RWPE2 (cell line): ENCODE measurements at regions not wholly inside any gene's neighbourhood (a gene's known extent, or its start where the extent isn't known, plus 50 kb on each side); places are given as distances from the start of the nearest gene placed in this dataset.

ENCODE experiments used
- ATAC-seq: fragments of 200-7000 bp; cut with Tn5 transposase; 3 replicates; pipeline ENCODE4 v1.9.1; 2021; ENCODE audit warnings: low read depth
- DNase-seq: peaks from one replicate; pipeline ENCODE4 v3.0.0-alpha.2; 2020; ENCODE audit warnings: low spot score
- H3K27ac ChIP-seq: fragments of 450-650 bp; 2 replicates; pipeline ENCODE4 v1.5.1; 2017; ENCODE audit warnings: mild to moderate bottlenecking; ENCODE audit not compliant: poor library complexity, severe bottlenecking
- H3K27me3 ChIP-seq: fragments of 250-450 bp; sonication (Bioruptor Pico); 2 replicates; pipeline ENCODE4 v1.5.1; 2021; ENCODE audit warnings: mild to moderate bottlenecking, moderate library complexity; ENCODE audit not compliant: insufficient read depth, poor library complexity, severe bottlenecking
- H3K36me3 ChIP-seq: fragments of 250-450 bp; sonication (Bioruptor Pico); 2 replicates; pipeline ENCODE4 v1.5.1; 2020; ENCODE audit warnings: low read depth, mild to moderate bottlenecking, moderate library complexity
- H3K4me1 ChIP-seq: fragments of 250-450 bp; sonication (Bioruptor Pico); 2 replicates; pipeline ENCODE4 v1.5.1; 2021; ENCODE audit warnings: mild to moderate bottlenecking, moderate library complexity; ENCODE audit not compliant: insufficient read depth, poor library complexity, severe bottlenecking
- H3K4me3 ChIP-seq: fragments of 250-450 bp; sonication (Bioruptor Pico); 2 replicates; pipeline ENCODE4 v1.5.1; 2021; ENCODE audit warnings: mild to moderate bottlenecking, moderate library complexity; ENCODE audit not compliant: severe bottlenecking
- H3K9me3 ChIP-seq: fragments of 250-450 bp; sonication (Bioruptor Pico); 2 replicates; pipeline ENCODE4 v1.5.1; 2021; ENCODE audit warnings: mild to moderate bottlenecking, moderate library complexity; ENCODE audit not compliant: severe bottlenecking
- TF ChIP-seq, protein P1 (sequence below): fragments of 450-650 bp; IDR thresholded peaks from one replicate; pipeline ENCODE4 v1.5.1; 2017; ENCODE audit warnings: mild to moderate bottlenecking, moderate library complexity; ENCODE audit not compliant: poor library complexity, severe bottlenecking

DNA sequence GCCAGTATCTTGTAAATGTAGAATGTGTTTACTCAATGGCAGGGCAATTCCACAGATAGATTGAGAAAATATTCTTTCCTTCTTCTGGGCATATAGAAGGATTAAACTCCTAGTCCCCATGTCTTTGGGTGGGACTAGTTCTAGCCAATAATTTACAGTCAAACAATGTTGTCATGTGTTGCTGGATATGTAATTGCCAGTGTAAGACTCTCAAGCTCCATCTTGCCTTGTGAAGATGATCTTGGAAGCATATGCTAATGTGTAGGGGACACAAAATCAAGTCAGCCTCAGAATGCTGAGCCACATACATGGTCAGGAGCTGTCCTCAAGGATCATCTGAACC lies 386.9 kb downstream of the CETN3 start:
- no peak for ATAC-seq
- no peaks in the 10 kb centered on the region for H3K9me3 ChIP-seq

DNA sequence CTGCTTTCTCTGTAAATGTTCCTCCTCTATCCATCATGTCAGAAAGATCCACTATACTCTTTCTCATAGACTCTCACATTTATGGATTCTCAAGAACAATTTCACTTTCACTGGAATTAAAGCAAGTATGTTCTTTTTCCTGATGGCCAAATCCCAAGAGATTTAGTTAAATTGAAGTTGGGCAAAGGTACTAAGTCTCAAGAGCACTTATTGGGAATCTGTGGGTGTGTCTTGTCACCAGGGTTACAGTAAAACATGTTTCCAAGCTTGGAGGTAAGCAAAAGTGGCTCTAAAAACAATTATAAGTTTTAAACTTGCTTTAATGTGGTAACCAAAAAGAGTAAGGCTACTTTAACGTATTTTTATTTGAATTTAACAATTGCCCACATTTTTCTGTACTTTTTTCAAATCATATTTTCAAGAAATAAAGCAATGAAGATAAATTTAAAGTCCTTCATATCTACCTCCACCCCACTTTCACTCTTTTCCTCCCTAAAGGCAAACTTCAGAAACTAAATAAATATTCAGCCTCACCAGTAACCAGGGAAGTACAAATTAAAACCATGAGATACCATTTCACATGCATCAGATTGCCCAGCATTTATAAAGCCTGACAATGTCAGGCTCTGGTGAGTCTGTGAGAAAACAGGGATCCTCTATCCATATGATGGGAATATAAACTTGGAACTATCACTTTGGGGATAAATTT lies 387.4 kb downstream of the CETN3 start:
- TF ChIP-seq, protein P1, sequence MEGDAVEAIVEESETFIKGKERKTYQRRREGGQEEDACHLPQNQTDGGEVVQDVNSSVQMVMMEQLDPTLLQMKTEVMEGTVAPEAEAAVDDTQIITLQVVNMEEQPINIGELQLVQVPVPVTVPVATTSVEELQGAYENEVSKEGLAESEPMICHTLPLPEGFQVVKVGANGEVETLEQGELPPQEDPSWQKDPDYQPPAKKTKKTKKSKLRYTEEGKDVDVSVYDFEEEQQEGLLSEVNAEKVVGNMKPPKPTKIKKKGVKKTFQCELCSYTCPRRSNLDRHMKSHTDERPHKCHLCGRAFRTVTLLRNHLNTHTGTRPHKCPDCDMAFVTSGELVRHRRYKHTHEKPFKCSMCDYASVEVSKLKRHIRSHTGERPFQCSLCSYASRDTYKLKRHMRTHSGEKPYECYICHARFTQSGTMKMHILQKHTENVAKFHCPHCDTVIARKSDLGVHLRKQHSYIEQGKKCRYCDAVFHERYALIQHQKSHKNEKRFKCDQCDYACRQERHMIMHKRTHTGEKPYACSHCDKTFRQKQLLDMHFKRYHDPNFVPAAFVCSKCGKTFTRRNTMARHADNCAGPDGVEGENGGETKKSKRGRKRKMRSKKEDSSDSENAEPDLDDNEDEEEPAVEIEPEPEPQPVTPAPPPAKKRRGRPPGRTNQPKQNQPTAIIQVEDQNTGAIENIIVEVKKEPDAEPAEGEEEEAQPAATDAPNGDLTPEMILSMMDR: no peak
- Histone ChIP-seq H3K4me1 (peaks cover 15% of the 10 kb centered on the region), H3K27ac (no peak overlapping the region), H3K36me3 (no peaks in the 10 kb centered on the region), H3K4me3 (no peak overlapping the region), H3K9me3 (no peaks in the 10 kb centered on the region), H3K27me3 (peaks cover 4% of the 10 kb centered on the region)
- no peak for DNase-seq
- no peak for ATAC-seq

More for the DNA sequence above, 386.9 kb downstream of the CETN3 start:
- Histone ChIP-seq H3K4me3 (no peak overlapping the region), H3K36me3 (no peaks in the 10 kb centered on the region), H3K27me3 (peaks cover 9% of the 10 kb centered on the region), H3K4me1 (peaks cover 15% of the 10 kb centered on the region), H3K27ac (no peak overlapping the region)
- TF ChIP-seq, protein P1: no peak
- DNase-seq: no peak

DNA sequence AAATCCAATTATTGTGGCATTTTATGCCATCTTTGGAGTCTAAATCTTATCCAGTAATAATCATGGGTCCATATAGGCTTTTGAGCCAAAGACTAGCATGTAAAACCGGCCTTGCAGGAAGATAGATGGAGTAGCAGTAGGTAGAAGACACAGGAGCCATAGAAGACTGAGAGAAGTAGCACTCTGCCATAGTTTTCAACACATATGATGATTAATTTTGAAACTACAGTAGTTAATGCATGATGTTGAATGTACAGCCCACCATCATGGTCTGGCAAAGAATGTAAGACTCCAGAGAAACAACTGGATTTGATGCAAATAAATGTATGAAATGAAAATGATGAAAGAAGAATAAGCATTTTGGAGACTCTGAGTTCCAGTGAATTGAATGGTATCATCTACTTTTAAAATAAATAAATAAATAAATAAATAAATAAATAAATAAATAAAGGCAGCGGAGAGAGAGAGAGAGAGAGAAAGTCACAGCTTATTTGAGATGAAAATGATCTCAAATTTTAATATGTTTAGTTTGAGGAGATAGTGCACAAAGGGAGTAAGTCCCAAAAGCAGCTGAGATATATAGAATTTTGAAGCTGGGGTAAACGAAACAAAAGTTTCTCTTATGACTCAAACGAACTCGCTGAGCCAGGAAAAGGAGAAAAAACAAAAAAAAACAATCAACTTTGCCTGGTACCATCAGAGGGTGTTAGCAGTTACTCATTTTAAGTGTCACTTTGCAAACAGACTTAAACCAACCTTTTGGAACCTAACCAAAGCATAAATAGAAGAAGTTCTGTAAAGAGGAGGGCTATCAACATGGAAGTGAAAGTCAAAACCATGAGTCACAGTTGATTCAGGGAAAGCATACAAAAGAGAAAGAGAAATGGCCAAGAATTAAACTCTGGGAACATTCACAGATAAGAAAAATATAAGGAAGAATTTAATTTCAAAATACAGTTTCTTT lies 388.7 kb downstream of the CETN3 start:
- Histone ChIP-seq H3K4me3 (no peak overlapping the region), H3K9me3 (no peaks in the 10 kb centered on the region), H3K27ac (peak overlapping the region; percentile 14), H3K4me1 (peaks cover 17% of the 10 kb centered on the region), H3K36me3 (no peaks in the 10 kb centered on the region), H3K27me3 (no peaks in the 10 kb centered on the region)
- DNase-seq: no peak
- TF ChIP-seq, protein P1: no peak
- peak; percentile 99 for ATAC-seq

DNA sequence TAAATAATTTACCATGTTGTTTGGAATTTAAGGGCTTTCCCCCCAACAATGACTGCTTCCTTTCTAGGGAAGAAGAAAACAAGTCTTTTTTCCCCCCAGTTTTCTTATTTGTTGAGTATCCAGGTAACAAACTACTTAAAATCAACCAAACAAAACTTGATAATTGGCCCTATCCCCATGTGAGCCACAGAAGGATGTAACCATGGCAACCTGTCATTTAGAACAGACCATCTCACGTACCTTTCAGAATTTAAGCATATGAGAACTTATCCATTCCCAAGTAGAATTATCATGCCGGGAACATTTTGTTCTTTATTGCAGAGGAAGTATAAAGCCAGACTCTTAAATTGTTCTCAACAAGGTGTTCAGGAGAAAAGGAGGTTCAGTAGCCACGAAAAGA lies 392.3 kb downstream of the CETN3 start:
- no peaks in the 10 kb centered on the region for H3K27me3 ChIP-seq
- ATAC-seq (no peak), DNase-seq (no peak)
- H3K36me3 ChIP-seq: no peaks in the 10 kb centered on the region
- no peak overlapping the region for H3K4me3 ChIP-seq
- H3K9me3 ChIP-seq: no peaks in the 10 kb centered on the region
- peaks cover 20% of the 10 kb centered on the region for H3K4me1 ChIP-seq
- no peak overlapping the region for H3K27ac ChIP-seq
- TF ChIP-seq, protein P1: no peak
